ENCODE measurements at regions not wholly inside any gene's neighbourhood (a gene's known extent, or its start where the extent isn't known, plus 50 kb on each side); places are given as distances from the start of the nearest gene placed in this dataset.
"Not testable (repeated sequence)": the region's sequence is repeated elsewhere in the genome, so short reads cannot be mapped to it uniquely, and the experiment has no call there.

- no peak for DNase-seq
Measured at GRCh38 chr7:68020102-68020501, 1023.5 kb downstream of the TYW1 start.

- DNase-seq = no peak
Measured at GRCh38 chr7:68025369-68025768, 1028.7 kb downstream of the TYW1 start.

- no peak for DNase-seq
Measured at GRCh38 chr7:68030530-68030929, 1033.9 kb downstream of the TYW1 start.

GRCh38 chr7:68031180-68031943 lies 1034.7 kb downstream of the TYW1 start:
- no peak for DNase-seq

- DNase-seq = no peak
Measured at GRCh38 chr7:68038621-68039314, 1042.1 kb downstream of the TYW1 start.

- DNase-seq = no peak
Measured at GRCh38 chr7:68041554-68041953, 1044.9 kb downstream of the TYW1 start.

- DNase-seq = no peak
Measured at GRCh38 chr7:68043546-68043945, 1046.9 kb downstream of the TYW1 start.

GRCh38 chr7:68050627-68051026 lies 1054.0 kb downstream of the TYW1 start:
- DNase-seq = no peak

- DNase-seq = no peak
Measured at GRCh38 chr7:68058014-68058413, 1061.4 kb downstream of the TYW1 start.

- DNase-seq = no peak
Measured at GRCh38 chr7:68063171-68063570, 1066.5 kb downstream of the TYW1 start.

GRCh38 chr7:68065581-68065980 lies 1068.9 kb downstream of the TYW1 start:
- DNase-seq = no peak

- no peak for DNase-seq
Measured at GRCh38 chr7:68067845-68068244, 1071.2 kb downstream of the TYW1 start.

GRCh38 chr7:68070992-68071391 lies 1074.4 kb downstream of the TYW1 start:
- no peak for DNase-seq

- no peak for DNase-seq
Measured at GRCh38 chr7:68073701-68074100, 1077.1 kb downstream of the TYW1 start.

- no peak for DNase-seq
Measured at GRCh38 chr7:68074242-68074641, 1077.6 kb downstream of the TYW1 start.

GRCh38 chr7:68078157-68078710 lies 1081.6 kb downstream of the TYW1 start:
- DNase-seq = no peak

GRCh38 chr7:68082066-68082960 lies 1085.7 kb downstream of the TYW1 start:
- DNase-seq = not testable (repeated sequence)

- not testable (repeated sequence) for DNase-seq
Measured at GRCh38 chr7:68082961-68083657, 1086.5 kb downstream of the TYW1 start.

- DNase-seq = no peak
Measured at GRCh38 chr7:68087401-68087800, 1090.8 kb downstream of the TYW1 start.

GRCh38 chr7:68088879-68089278 lies 1092.2 kb downstream of the TYW1 start:
- DNase-seq = no peak

GRCh38 chr7:68090256-68090655 lies 1093.6 kb downstream of the TYW1 start:
- not testable (repeated sequence) for DNase-seq

GRCh38 chr7:68103319-68103718 lies 1106.7 kb downstream of the TYW1 start:
- no peak for DNase-seq
